PFSK-1 (cell line): ENCODE measurements at regions not wholly inside any gene's neighbourhood (a gene's known extent, or its start where the extent isn't known, plus 50 kb on each side); places are given as distances from the start of the nearest gene placed in this dataset.

ENCODE experiments used
- FOXP2 ChIP-seq: optimal IDR thresholded peaks from 2 replicates; pipeline ENCODE3; 2011; ENCODE audit warnings: borderline replicate concordance, control low read depth, inconsistent platforms; ENCODE audit not compliant: insufficient read depth; ENCODE audit errors: extremely low read length, extremely low read depth
- POLR2AphosphoS5 ChIP-seq: IDR thresholded peaks from 2 replicates; pipeline ENCODE4 v1.6.1; 2012; ENCODE audit warnings: low read depth, mild to moderate bottlenecking, control low read depth, low read length, moderate library complexity
- SIN3A ChIP-seq: IDR thresholded peaks from 2 replicates; pipeline ENCODE4 v1.6.1; 2012; ENCODE audit warnings: mild to moderate bottlenecking, low read length, moderate library complexity, borderline replicate concordance; ENCODE audit not compliant: insufficient read depth
- TAF1 ChIP-seq: IDR thresholded peaks from 2 replicates; pipeline ENCODE4 v1.6.1; 2012; ENCODE audit warnings: low read length, control low read depth, borderline replicate concordance; ENCODE audit not compliant: insufficient read depth
- TF ChIP-seq, protein P1 (sequence below), 2 experiments: IDR thresholded peaks; 2 replicates each; pipeline versions ENCODE4 v1.6.1 to v1.8.0; 2011 to 2012; ENCODE audit warnings: low read depth in 2 of 2, low read length in 2 of 2, control low read depth in 1 of 2, inconsistent platforms in 1 of 2, mild to moderate bottlenecking in 1 of 2, moderate library complexity in 1 of 2; ENCODE audit not compliant: insufficient read depth in 1 of 2

DNA sequence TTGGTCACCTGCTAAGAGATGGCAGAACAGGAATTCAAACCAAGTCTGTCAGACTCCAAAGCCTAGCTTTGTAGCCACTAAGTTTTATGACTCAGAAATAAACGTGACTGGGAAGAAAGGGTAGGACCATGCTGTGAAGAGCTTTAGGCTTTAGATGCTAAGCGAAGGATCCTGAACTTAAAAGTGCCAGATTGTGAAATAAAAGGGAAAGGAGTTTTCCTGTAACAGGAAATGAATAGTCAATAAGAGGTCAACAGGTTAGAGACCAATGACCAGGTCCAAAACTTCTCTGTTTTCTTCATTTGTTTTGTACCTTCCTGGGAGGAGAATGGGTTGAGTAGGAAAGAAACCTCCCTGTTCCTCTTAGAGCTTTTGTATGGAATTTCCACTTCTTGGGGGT is 98.8 kb upstream of the EOLA2 start:
- TF ChIP-seq SIN3A (no peak), FOXP2 (no peak), POLR2AphosphoS5 (no peak), TAF1 (no peak)
- TF ChIP-seq, protein P1, sequence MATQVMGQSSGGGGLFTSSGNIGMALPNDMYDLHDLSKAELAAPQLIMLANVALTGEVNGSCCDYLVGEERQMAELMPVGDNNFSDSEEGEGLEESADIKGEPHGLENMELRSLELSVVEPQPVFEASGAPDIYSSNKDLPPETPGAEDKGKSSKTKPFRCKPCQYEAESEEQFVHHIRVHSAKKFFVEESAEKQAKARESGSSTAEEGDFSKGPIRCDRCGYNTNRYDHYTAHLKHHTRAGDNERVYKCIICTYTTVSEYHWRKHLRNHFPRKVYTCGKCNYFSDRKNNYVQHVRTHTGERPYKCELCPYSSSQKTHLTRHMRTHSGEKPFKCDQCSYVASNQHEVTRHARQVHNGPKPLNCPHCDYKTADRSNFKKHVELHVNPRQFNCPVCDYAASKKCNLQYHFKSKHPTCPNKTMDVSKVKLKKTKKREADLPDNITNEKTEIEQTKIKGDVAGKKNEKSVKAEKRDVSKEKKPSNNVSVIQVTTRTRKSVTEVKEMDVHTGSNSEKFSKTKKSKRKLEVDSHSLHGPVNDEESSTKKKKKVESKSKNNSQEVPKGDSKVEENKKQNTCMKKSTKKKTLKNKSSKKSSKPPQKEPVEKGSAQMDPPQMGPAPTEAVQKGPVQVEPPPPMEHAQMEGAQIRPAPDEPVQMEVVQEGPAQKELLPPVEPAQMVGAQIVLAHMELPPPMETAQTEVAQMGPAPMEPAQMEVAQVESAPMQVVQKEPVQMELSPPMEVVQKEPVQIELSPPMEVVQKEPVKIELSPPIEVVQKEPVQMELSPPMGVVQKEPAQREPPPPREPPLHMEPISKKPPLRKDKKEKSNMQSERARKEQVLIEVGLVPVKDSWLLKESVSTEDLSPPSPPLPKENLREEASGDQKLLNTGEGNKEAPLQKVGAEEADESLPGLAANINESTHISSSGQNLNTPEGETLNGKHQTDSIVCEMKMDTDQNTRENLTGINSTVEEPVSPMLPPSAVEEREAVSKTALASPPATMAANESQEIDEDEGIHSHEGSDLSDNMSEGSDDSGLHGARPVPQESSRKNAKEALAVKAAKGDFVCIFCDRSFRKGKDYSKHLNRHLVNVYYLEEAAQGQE (IDR thresholded peaks at IDR 0.05; ENCODE audit: insufficient read depth in 1 of 2, low read depth in 2 of 2, low read length in 2 of 2) = no peak

DNA sequence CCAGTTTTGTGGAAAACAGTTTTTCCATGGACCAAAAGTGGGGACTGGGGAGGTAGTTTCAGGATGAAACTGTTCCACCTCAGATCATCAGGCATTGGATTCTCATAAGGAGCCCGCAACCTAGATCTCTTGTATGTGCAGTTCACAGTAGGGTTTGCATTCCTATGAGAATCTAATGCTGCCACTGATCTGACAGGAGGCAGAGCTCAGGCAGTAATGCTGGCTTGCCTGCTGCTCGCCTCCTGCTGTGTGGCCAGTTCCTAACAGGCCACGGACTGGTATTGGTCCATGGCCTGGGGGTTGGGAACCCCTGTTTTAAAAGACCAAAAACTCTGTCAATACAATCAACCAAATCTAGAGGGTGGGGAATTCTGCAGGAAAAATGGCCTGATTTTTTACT is 100.0 kb upstream of the EOLA2 start:
- no peak for TF ChIP-seq FOXP2
- no peak for TF ChIP-seq POLR2AphosphoS5
- no peak for TF ChIP-seq SIN3A
- no peak for TF ChIP-seq TAF1
- TF ChIP-seq, protein P1 (IDR thresholded peaks at IDR 0.05; ENCODE audit: insufficient read depth in 1 of 2, low read depth in 2 of 2, low read length in 2 of 2) = no peak

DNA sequence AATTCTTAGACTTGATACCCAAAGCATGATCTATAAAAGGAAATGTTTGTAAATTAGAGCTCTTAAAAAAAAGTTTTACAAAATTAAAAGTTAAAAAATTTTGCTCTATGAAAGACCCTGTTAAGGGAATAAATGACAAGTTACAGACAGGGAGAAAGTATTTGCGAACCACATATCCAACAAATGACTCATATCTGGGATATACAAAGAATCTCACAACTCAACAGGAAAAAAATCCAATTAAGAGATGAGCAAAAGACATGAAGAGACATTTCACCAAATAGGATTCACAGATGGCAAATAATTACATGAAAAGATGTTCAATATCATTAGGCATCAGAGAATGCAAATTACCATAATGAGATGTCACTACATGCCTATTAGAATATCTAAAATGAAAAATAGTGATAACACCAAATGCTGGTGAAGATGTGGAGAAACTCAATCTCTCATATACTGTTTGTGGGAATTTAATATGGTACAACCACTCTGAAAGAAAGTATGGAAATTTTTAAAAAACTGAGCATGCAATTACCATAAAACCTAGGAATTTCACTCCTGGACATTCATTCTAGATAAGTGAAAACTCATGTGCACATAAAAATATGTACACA is 100.8 kb upstream of the EOLA2 start:
- TF ChIP-seq POLR2AphosphoS5 = no peak
- no peak for TF ChIP-seq FOXP2
- no peak for TF ChIP-seq TAF1
- no peak for TF ChIP-seq SIN3A
- TF ChIP-seq, protein P1 (IDR thresholded peaks at IDR 0.05; ENCODE audit: insufficient read depth in 1 of 2, low read depth in 2 of 2, low read length in 2 of 2) = no peak

DNA sequence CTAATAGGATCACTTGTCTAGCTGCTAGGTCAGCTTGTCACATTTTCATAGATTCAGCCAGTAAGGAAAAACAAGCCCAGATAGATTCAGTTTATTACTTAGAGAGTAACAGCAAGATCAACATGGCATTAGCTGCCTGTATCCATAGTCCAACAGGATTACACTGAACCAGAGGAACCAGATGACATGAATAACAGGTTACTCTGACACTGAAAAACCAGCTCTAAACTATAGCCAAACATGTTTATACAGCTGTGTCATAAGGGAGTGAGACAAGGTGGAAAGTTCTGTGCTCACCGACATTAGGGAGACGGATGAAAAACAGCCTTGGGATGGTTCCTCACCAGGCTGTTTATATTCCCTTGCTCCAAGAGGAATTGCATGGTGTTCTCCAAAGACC is 102.9 kb upstream of the EOLA2 start:
- TF ChIP-seq, protein P1 (IDR thresholded peaks at IDR 0.05; ENCODE audit: insufficient read depth in 1 of 2, low read depth in 2 of 2, low read length in 2 of 2) = no peak
- TF ChIP-seq TAF1 = no peak
- no peak for TF ChIP-seq SIN3A
- TF ChIP-seq FOXP2 = no peak
- no peak for TF ChIP-seq POLR2AphosphoS5
